Testis (tissue), 2 donors: ENCODE measurements at regions not wholly inside any gene's neighbourhood (a gene's known extent, or its start where the extent isn't known, plus 50 kb on each side); places are given as distances from the start of the nearest gene placed in this dataset.
"Not testable (repeated sequence)": the region's sequence is repeated elsewhere in the genome, so short reads cannot be mapped to it uniquely, and the experiment has no call there.

Source experiments
- DNase-seq: peaks from one replicate; pipeline ENCODE4 v3.0.0-alpha.2; 2019
- H3K27ac ChIP-seq, 2 donors: fragments of 200-600 bp; sonication (generic); one replicate each; pipeline ENCODE4 v1.5.1; 2019
- H3K27me3 ChIP-seq: fragments of 200-600 bp; sonication (generic); one replicate; pipeline ENCODE4 v1.5.1; 2019
- H3K36me3 ChIP-seq: fragments of 200-600 bp; sonication (generic); one replicate; pipeline ENCODE4 v1.5.1; 2017; ENCODE audit warnings: low read depth; ENCODE audit errors: missing control alignments
- H3K4me1 ChIP-seq: fragments of 200-600 bp; sonication (generic); one replicate; pipeline ENCODE4 v1.5.1; 2019
- H3K4me3 ChIP-seq, 2 donors: fragments of 200-600 bp; sonication (generic); one replicate each; pipeline ENCODE4 v1.5.1; 2017 to 2019
- H3K9me3 ChIP-seq: fragments of 200-600 bp; sonication (generic); one replicate; pipeline ENCODE4 v1.5.1; 2017
- CTCF ChIP-seq, 3 experiments: fragments of 450-650 bp in 2 of 3; fragments of 200-600 bp in 1 of 3; sonication (generic) in 1 of 3; IDR thresholded peaks; one replicate each; pipeline ENCODE4 v1.5.1; 2016 to 2019; ENCODE audit warnings: antibody characterized with exemption in 3 of 3, mild to moderate bottlenecking in 2 of 3, moderate library complexity in 1 of 3
- POLR2A ChIP-seq: fragments of 450-650 bp; IDR thresholded peaks from one replicate; pipeline ENCODE4 v1.6.1; 2017; ENCODE audit warnings: antibody characterized with exemption, mild to moderate bottlenecking, moderate library complexity
- WGBS, 2 donors: methylation state at CpG; one replicate each; pipeline ENCODE4 v1.1.5; 2018; 5-methylcytosine and 5-hydroxymethylcytosine counted together
- intact Hi-C: fragments of 100-400 bp; cut with DNase I; formaldehyde crosslinking; loops from one replicate; pipeline ENCODE4 v1.15.1; 2023; ENCODE audit warnings: low total_unique reads

DNA sequence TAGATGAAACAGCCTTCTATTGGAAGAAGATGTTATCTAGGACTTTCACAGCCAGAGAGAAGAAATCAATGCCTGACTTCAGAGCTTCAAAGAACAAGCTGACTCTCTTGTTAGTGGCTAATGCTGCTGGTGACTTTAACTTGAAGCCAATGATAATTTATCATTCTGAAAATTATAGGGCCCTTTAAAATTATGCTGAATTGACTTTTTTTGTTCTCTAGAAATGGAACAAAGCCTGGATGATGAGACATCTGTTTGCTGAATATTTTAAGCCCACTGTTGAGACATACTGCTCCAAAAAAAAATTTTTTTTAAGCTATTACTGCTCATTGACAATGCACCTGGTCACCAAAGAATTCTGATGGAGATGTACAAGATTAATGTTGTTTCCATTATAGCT, 189.2 kb downstream of the MBL2 start:
- TF ChIP-seq POLR2A (no peak), CTCF (IDR thresholded peaks at IDR 0.05) (no peak)
- DNase-seq = no peak
- H3K36me3 ChIP-seq = no peaks in the 10 kb centered on the region
- H3K9me3 ChIP-seq = no peaks in the 10 kb centered on the region
- intact Hi-C loops = no loop called here
- no peak overlapping the region for H3K4me3 ChIP-seq
- H3K27me3 ChIP-seq = no peaks in the 10 kb centered on the region
- no peaks in the 10 kb centered on the region for H3K4me1 ChIP-seq
- no peak overlapping the region for H3K27ac ChIP-seq

DNA sequence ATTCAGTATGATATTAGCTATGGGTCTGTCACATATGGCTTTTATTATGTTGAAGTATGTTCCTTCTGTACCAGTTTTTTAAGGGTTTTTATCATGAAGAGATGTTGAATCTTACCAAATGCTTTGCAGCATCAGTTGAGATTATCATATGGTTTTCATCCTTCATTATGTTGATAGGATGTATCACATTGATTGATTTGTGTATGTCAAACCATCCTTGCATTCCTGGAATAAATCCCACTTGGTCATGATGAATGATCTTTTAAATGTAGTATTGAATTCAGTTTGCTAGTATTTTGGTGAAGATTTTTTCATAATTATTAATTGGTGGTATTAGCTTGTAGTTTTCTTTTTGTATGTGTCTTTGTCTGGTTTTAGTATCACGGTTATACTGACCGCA, 185.9 kb downstream of the MBL2 start:
- WGBS, 2 donors = 50 to 96% methylated on average over 2 of the region's 2 CpGs
- Histone ChIP-seq H3K27me3 (no peaks in the 10 kb centered on the region), H3K9me3 (no peaks in the 10 kb centered on the region), H3K4me3 (no peak overlapping the region), H3K4me1 (no peaks in the 10 kb centered on the region), H3K27ac (no peak overlapping the region), H3K36me3 (no peaks in the 10 kb centered on the region)
- no peak for DNase-seq
- intact Hi-C loops = no loop called here
- TF ChIP-seq CTCF (IDR thresholded peaks at IDR 0.05) (no peak), POLR2A (no peak)

DNA sequence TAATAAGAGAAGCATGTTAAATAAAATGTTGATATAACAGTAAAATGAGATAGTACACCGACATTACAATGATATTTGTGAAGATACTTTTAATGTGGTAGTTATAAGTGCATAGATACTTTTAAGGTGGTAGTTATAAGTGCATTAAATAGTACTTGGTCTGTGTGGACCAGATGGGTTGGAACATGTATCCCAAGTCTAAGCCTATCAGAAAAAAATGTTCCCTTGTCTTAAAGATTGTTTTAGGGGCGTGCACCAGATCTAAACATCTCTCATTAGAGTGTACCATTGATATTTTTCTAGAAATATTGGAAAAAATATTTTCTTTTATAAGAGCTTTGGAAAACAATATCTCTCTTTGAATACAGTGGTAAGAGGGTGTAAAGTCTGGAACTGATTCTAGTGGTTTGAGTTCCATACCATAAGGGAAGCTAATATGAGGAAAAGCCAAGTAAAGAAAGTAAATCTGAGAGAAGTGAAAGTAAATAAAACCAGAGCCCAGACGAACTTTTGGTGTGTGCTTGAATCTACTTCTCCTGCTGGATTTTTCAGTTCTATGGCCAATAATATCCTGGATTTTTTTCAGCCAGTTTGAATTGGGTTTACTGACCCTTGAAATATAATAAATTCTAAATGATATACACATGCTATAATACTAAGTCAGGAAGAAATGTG, 175.3 kb downstream of the MBL2 start:
- no peaks in the 10 kb centered on the region for H3K4me1 ChIP-seq
- intact Hi-C loops = no loop called here
- no peaks in the 10 kb centered on the region for H3K9me3 ChIP-seq
- no peak overlapping the region for H3K27ac ChIP-seq
- WGBS, 2 donors = 71 to 74% methylated on average over 3 of the region's 3 CpGs
- H3K4me3 ChIP-seq = no peak overlapping the region
- TF ChIP-seq CTCF (IDR thresholded peaks at IDR 0.05) = no peak
- TF ChIP-seq POLR2A = no peak
- no peaks in the 10 kb centered on the region for H3K36me3 ChIP-seq
- H3K27me3 ChIP-seq = no peaks in the 10 kb centered on the region
- DNase-seq = no peak

DNA sequence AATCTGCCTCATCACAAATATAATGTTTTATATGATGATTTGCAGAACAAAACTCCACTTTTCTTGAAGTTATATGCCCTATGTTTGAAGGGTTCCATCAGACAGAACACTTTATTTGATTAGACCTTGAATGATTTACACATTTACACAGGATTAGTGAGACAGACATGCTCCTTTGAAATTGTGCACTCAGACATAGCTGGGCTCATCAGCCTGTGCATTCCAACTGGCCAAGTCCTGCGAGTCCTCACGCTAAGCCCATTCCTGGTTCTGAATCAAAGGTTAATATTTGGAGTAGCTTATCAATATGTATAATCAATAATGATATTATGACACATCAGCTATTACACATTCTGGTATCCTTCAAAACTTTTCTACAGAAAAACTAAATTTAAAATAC, 173.6 kb downstream of the MBL2 start:
- 90 to 92% methylated on average over 2 of the region's 2 CpGs for WGBS, 2 donors
- H3K36me3 ChIP-seq = no peaks in the 10 kb centered on the region
- no peaks in the 10 kb centered on the region for H3K9me3 ChIP-seq
- no peak overlapping the region for H3K4me3 ChIP-seq
- intact Hi-C loops = no loop called here
- no peak for TF ChIP-seq POLR2A
- no peak for TF ChIP-seq CTCF (IDR thresholded peaks at IDR 0.05)
- H3K4me1 ChIP-seq = no peaks in the 10 kb centered on the region
- no peaks in the 10 kb centered on the region for H3K27me3 ChIP-seq
- no peak overlapping the region for H3K27ac ChIP-seq
- DNase-seq = no peak

DNA sequence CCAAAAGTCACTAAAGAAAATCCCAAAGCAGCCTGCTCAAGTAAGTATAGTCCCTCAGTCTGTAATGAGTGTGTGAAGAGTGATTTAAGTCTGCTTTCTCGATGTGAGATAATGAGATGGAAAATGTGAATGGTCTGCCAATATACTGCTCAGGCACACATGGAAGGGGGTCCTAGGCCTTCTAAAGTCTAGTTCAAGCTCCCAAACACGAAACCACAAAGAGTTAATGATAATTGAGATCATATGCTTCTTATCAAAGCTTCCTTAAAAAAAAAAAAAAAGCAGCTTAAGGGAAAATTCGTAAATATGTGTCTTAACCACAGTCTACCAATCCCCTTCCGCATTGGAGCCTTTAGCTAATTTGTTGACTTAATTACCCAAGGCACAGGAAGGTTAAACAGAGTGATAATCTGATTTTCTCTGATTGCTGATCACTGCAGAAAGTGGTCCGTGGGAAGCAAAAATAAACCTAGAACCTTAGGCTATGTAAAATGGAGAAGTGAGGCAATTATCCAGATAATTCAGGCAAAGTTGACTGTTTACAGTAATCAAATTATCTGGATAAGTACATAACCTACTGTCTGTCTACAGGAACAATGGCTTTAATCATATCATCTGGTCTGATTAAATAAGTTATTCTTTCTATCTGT, 172.9 kb downstream of the MBL2 start:
- H3K9me3 ChIP-seq = no peaks in the 10 kb centered on the region
- no peaks in the 10 kb centered on the region for H3K4me1 ChIP-seq
- intact Hi-C loops = no loop called here
- TF ChIP-seq CTCF (IDR thresholded peaks at IDR 0.05) (no peak), POLR2A (no peak)
- no peak for DNase-seq
- WGBS, 2 donors = 69 to 70% methylated on average over 5 of the region's 5 CpGs
- no peaks in the 10 kb centered on the region for H3K36me3 ChIP-seq
- no peaks in the 10 kb centered on the region for H3K27me3 ChIP-seq
- no peak overlapping the region for H3K27ac ChIP-seq
- H3K4me3 ChIP-seq = no peak overlapping the region

DNA sequence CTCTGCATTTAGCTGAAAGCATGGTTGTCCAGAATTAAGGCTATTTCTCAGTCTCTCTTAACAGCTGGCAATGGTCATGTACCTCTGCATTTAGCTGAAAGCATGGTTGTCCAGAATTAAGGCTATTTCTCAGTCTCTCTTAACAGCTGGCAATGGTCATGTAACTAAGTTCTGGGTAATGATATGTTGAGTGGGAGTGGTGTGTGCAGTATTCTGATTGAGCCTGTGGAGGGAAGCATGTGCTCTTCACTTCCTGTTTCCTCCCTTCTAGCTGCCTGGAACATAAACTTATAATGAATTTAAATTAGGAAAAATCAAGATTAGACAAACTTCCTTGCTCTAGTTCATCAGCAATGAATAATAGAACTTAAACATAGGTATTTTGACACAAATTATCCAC, 168.5 kb downstream of the MBL2 start:
- H3K27me3 ChIP-seq, H3K9me3 ChIP-seq, H3K4me3 ChIP-seq, H3K27ac ChIP-seq, H3K4me1 ChIP-seq, DNase-seq, intact Hi-C loops, H3K36me3 ChIP-seq: not testable (repeated sequence)
